NCI-H2227 (cell line): ENCODE measurements at regions not wholly inside any gene's neighbourhood (a gene's known extent, or its start where the extent isn't known, plus 50 kb on each side); places are given as distances from the start of the nearest gene placed in this dataset.

ENCODE experiments used
- DNase-seq: peaks from one replicate; lab custom pipeline; 2025; ENCODE audit not compliant: unreplicated experiment; lab: John Stamatoyannopoulos, UW

- no peak for DNase-seq
Measured at GRCh38 chr9:78491402-78491801, 194.5 kb downstream of the PSAT1 start.

GRCh38 chr9:78493166-78493742 is 196.3 kb downstream of the PSAT1 start:
- no peak for DNase-seq

- peak; percentile 49 for DNase-seq
Measured at GRCh38 chr9:78502566-78502965, 205.6 kb downstream of the PSAT1 start.

DNA sequence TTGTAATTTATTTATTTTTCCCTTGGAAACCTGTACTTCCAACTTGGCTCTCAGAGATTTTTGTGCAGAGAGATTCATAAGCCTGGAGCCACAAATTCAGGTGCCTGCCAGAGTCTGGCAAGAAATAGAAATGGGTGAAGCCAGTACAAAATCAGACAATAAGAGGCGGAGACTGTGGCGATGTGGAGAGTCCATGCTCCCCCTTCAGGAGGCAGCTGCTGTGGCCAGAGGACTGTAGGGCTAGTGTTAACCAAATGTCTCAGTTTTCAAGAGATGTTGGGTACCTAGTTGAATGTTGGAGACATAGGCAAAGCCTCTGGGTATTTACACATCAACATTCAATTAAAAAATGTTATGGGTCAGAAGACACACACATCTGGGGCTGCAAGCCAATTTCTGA is 208.6 kb downstream of the PSAT1 start:
- DNase-seq = no peak

- no peak for DNase-seq
Measured at GRCh38 chr9:78507037-78507436, 210.1 kb downstream of the PSAT1 start.

GRCh38 chr9:78510035-78510434 is 213.1 kb downstream of the PSAT1 start:
- no peak for DNase-seq

GRCh38 chr9:78515108-78515507 is 218.2 kb downstream of the PSAT1 start:
- no peak for DNase-seq

- DNase-seq = no peak
Measured at GRCh38 chr9:78519786-78520185, 222.9 kb downstream of the PSAT1 start.

GRCh38 chr9:78521680-78522079 is 224.8 kb downstream of the PSAT1 start:
- no peak for DNase-seq

GRCh38 chr9:78525986-78526560 is 229.1 kb downstream of the PSAT1 start:
- no peak for DNase-seq

GRCh38 chr9:78533500-78533899 is 236.6 kb downstream of the PSAT1 start:
- no peak for DNase-seq

- no peak for DNase-seq
Measured at GRCh38 chr9:78539188-78539587, 242.3 kb downstream of the PSAT1 start.

- no peak for DNase-seq
Measured at GRCh38 chr9:78539904-78540303, 243.0 kb downstream of the PSAT1 start.

GRCh38 chr9:78541868-78542443 is 245.0 kb downstream of the PSAT1 start:
- no peak for DNase-seq

DNA sequence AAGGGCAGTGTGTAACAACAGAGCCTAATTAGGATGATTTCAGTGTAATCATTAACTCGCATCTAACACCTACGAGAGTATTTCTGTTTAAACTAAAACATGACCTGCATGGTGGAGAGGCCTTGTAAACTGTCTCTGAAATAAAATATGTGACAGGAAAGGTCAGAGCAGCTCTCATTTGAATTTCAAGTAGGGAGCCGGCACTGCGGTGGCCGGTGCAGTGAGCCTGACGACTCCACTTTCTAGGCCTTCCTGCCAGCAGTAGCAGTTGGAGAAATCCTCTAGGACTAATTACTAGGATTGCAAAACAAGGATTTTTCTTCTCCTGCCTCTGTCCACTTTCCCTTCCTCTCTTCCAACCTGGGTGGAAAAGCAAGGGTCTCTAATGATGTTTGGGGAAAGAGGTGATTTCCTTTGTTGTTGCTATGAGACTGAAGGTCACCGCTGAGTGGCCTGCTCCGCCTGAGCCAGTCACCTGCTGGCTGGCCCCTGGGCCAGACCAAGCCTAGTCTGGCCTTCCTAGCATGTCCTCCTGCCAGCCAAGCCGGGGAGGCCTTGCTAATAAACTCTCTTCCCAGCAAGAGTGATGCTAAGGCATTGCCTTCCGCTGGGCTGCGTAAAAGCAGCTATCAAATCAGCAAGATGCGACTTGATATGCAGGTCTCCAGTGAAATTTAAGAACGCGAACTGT is 245.7 kb downstream of the PSAT1 start:
- DNase-seq = no peak

- DNase-seq = no peak
Measured at GRCh38 chr9:78543353-78543752, 246.4 kb downstream of the PSAT1 start.

DNA sequence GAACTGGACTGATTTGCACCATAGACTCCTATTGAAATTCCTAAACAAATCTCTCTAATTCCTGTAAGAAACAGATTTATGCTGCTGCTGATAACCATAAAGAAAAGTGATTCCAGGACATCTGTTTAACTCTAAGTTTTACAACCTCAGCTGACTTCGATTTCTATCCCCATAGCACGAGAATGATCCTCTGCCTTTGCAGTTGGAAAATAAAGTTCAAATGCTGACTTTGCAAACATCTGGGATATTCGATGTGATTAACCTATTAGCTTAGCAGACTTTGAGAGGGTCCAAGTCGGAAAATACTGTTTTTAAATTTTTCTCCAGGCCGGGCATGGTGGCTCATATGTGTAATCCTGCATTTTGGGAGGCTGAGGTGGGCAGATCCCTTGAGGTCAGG is 247.3 kb downstream of the PSAT1 start:
- no peak for DNase-seq

DNA sequence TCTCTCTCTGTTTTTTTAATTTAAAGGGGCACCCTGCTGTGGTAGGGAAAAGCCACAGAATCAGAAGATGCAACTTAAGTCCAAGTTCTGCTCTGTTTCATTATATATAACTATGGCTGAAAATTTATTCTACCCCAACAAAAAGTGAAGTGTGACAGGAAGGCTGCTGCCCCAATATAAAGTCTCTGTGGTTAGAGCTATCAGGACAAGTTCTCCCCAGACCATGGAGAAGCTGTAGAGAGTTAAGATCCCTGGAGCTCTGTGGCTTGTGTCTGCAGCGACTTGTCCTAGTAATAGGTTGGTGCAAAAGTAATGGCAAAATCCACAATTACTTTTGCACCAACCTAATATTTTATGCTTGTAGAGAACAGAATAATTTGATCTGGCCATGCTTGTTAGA is 250.9 kb downstream of the PSAT1 start:
- no peak for DNase-seq

DNA sequence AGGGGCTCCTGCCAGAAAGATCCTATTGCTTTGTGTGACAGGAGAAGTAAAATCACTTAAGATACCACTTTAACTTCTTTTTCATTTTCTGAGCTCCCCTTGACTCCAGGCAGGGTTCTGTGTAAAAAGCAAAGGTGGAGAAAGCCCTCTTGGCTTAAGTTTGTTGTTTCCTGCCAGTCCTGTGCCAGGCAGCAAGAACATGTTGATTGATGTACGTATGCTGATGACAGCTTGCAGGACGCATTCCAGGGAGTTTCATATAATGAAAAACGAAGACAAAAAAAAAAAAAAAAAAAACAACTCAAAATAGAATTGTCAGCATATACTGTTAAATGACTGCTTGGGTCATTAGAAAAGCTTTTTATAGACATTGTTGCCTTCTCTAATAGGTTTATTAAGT is 251.7 kb downstream of the PSAT1 start:
- no peak for DNase-seq

DNA sequence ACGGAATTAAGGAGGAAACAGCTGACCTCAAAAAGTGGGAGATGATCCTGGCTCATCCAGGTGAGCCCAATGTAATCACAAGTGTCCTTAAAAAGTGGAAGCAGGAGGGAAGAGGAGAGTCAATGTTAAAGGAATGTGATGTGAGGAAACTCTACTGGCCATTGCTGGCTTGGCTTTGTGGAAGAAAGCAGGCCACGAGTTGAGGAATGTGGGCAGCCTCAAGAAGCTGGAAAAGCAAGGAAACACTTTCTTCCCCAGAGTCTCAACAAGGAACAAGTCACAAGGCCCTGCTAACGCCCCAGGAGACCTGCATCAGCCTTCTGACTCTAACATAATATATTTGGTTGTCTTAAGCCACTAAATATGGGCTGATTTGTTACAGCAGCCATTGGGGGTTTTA is 252.8 kb downstream of the PSAT1 start:
- DNase-seq = no peak

- no peak for DNase-seq
Measured at GRCh38 chr9:78552802-78553201, 255.9 kb downstream of the PSAT1 start.

DNA sequence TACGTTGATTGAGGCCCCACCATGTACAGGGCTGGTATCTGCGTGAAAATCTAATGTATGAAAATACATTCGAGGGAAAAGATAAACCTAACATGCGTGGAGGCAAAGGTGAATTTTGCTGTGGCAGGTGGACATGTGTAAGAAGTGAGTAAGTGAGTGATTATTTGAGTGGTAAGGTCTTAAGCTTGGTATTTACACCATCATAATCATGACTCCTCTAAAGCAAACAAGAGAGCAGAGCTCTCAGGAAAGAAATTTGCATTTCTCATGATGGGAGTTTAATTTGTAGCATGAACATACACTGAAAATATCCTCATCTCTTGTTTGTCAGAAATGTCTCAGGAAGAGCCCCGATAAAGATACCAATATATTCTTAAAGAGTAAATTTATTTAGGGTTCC is 260.6 kb downstream of the PSAT1 start:
- DNase-seq = no peak
